ENCODE measurements at regions not wholly inside any gene's neighbourhood (a gene's known extent, or its start where the extent isn't known, plus 50 kb on each side); places are given as distances from the start of the nearest gene placed in this dataset.

DNA sequence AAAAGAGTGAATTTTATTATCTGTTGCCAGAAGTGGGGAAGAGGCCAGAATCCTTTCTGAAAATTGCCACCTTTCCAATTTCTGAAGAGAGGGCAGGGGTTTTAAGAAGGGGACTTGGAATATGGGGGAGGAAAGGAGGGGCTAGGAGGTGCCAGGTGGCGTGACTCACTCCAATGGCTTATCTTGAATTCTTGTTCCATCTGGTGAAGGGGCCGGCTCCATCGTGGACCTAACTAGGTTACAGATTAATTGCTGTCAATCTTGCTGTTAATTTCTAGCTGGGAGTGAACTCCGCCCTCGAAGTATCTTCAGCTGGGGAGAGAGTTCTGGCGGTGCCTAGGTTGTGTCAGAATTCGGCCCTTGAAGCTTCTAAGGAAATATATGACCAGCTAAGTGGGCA, 138.7 kb downstream of the YTHDC2 start:
- ATAC-seq = no peak
- TF ChIP-seq CTCF (IDR thresholded peaks at IDR 0.05 in 4 of 5, conservative IDR thresholded peaks at IDR 0.05 in 1 of 5) = no peak
- no peak for TF ChIP-seq POLR2A (IDR thresholded peaks at IDR 0.05)
- no peaks in the 10 kb centered on the region for H3K9me3 ChIP-seq
- no peak overlapping the region for H3K4me3 ChIP-seq
- in situ Hi-C loops (cut with MboI; ENCODE audit: low sequenced_read_pairs in 4 of 4) (no loop called here), intact Hi-C loops (cut with DNase I; ENCODE audit: low total_unique reads) (no loop called here)
- no peaks in the 10 kb centered on the region for H3K4me1 ChIP-seq
- no peak overlapping the region for H3K27ac ChIP-seq
- H3K36me3 ChIP-seq = no peaks in the 10 kb centered on the region
- H3K27me3 ChIP-seq = no peaks in the 10 kb centered on the region
- DNase-seq = no peak

DNA sequence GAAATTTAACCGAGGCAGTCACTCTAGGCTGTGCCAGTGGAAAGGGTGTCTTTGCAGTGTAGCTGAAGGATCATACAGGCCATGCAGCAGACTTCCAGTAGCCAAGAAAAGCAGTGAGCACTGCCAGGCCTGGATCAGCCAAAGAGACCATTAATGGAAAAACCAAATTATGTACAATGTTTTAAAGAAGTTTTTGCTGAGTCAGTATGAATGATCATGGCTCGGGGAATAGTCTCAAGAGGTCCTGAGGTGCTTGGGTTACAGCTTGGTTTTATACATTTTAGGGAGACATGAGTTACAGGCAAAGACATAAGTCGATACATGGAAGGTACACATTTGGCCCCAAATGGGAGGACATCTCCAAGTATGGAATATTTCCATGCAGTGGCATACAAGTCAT, 141.3 kb downstream of the YTHDC2 start:
- Histone ChIP-seq H3K36me3 (no peaks in the 10 kb centered on the region), H3K4me3 (no peak overlapping the region), H3K27me3 (no peaks in the 10 kb centered on the region), H3K27ac (no peak overlapping the region), H3K9me3 (no peaks in the 10 kb centered on the region), H3K4me1 (no peaks in the 10 kb centered on the region)
- in situ Hi-C loops (cut with MboI; ENCODE audit: low sequenced_read_pairs in 4 of 4) (no loop called here), intact Hi-C loops (cut with DNase I; ENCODE audit: low total_unique reads) (no loop called here)
- DNase-seq = no peak
- no peak for TF ChIP-seq CTCF (IDR thresholded peaks at IDR 0.05 in 4 of 5, conservative IDR thresholded peaks at IDR 0.05 in 1 of 5)
- TF ChIP-seq POLR2A (IDR thresholded peaks at IDR 0.05) = no peak
- ATAC-seq = no peak

GRCh38 chr5:113660206-113660605, 146.7 kb downstream of the YTHDC2 start:
- no peaks in the 10 kb centered on the region for H3K36me3 ChIP-seq
- H3K9me3 ChIP-seq = no peaks in the 10 kb centered on the region
- H3K27ac ChIP-seq = no peak overlapping the region
- H3K4me3 ChIP-seq = no peak overlapping the region
- intact Hi-C loops (cut with DNase I; ENCODE audit: low total_unique reads) (no loop called here), in situ Hi-C loops (cut with MboI; ENCODE audit: low sequenced_read_pairs in 4 of 4) (no loop called here)
- peaks cover 0 to 3% (median 0%) of the 10 kb centered on the region in 3 donors for H3K27me3 ChIP-seq
- TF ChIP-seq CTCF (IDR thresholded peaks at IDR 0.05 in 4 of 5, conservative IDR thresholded peaks at IDR 0.05 in 1 of 5) (no peak), POLR2A (IDR thresholded peaks at IDR 0.05) (no peak)
- H3K4me1 ChIP-seq = no peaks in the 10 kb centered on the region
- no peak for ATAC-seq
- no peak for DNase-seq

DNA sequence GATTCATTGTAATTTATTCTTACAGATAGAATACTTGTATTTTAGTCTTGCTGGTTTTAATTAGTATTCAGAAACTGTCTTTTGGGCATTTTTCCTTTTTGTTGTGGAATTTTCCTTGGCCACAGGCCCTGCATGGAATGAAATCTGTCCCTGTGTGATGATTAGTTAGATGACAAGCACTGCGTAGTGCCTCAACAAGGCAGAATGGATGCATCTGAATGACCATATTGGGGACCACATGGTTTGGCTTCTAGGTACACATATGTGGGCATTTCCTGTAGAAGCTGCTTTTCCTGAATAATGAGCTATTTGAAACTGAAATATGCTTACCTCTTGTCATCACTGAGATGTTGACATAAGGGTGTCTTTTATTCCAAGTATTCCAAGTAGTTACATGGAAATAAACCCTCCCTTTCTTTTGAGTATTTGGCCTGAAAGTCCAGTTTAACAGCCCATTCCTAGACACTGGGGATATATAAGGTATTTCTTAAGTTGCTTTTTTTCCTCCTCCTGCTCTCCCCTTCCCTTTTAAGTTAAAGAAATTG, 147.3 kb downstream of the YTHDC2 start:
- no peak for DNase-seq
- H3K9me3 ChIP-seq = no peaks in the 10 kb centered on the region
- H3K4me3 ChIP-seq = no peak overlapping the region
- no peaks in the 10 kb centered on the region for H3K36me3 ChIP-seq
- no peak for ATAC-seq
- no peak overlapping the region for H3K27ac ChIP-seq
- no peak for TF ChIP-seq POLR2A (IDR thresholded peaks at IDR 0.05)
- in situ Hi-C loops (cut with MboI; ENCODE audit: low sequenced_read_pairs in 4 of 4) = no loop called here
- H3K27me3 ChIP-seq = peaks cover 0 to 3% (median 0%) of the 10 kb centered on the region in 3 donors
- intact Hi-C loops (cut with DNase I; ENCODE audit: low total_unique reads) = no loop called here
- H3K4me1 ChIP-seq = no peaks in the 10 kb centered on the region

DNA sequence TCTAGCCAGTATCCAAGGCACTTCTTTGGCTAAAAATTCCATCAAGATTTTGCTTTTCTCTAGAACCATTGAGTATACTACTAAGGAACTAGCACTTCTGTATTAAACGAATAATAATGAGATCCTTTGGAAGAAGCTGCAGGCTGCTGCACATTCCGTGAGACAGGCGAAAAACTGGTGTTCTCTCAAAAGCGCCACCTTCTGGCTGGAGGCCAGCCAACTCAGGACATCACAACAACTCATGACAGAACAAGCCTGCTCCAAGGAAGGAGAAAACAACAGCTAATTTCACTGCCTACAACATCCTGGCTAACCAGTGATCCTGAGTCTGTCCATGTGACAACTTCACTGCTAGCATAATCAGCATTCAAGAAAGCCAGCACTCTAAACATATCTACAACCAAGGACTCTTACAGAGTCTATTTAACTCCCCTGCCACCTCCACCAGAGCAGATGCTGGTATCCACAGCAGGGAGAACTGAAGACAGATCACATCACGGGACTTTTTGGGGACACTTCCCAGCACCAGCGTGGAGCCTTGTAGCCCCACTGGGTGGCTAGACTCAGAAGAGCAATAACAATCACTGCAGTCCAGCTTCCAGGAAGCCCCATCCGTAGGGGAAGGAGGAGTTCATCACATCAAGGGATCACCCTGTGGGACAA, 150.5 kb downstream of the YTHDC2 start:
- DNase-seq (no peak), ATAC-seq (no peak)
- TF ChIP-seq POLR2A (IDR thresholded peaks at IDR 0.05) (no peak), CTCF (IDR thresholded peaks at IDR 0.05 in 4 of 5, conservative IDR thresholded peaks at IDR 0.05 in 1 of 5) (no peak)
- peaks cover 0 to 3% (median 0%) of the 10 kb centered on the region in 3 donors for H3K27me3 ChIP-seq
- in situ Hi-C loops (cut with MboI; ENCODE audit: low sequenced_read_pairs in 4 of 4) (no loop called here), intact Hi-C loops (cut with DNase I; ENCODE audit: low total_unique reads) (no loop called here)
- no peaks in the 10 kb centered on the region for H3K36me3 ChIP-seq
- H3K4me1 ChIP-seq = no peaks in the 10 kb centered on the region
- no peaks in the 10 kb centered on the region for H3K9me3 ChIP-seq
- H3K4me3 ChIP-seq = no peak overlapping the region
- H3K27ac ChIP-seq = no peak overlapping the region
